ENCODE measurements at regions not wholly inside any gene's neighbourhood (a gene's known extent, or its start where the extent isn't known, plus 50 kb on each side); places are given as distances from the start of the nearest gene placed in this dataset.

GRCh38 chrX:10021461-10022272 lies 54.5 kb downstream of the CLDN34 start:
- DNase-seq (ENCODE audit: low read depth in 2 of 2, low spot score in 1 of 2) = no peak

- DNase-seq (ENCODE audit: low read depth in 2 of 2, low spot score in 1 of 2) = no peak
These were observed 55.0 kb downstream of the CLDN34 start for GRCh38 chrX:10022273-10022541.

GRCh38 chrX:10022580-10023245 lies 55.6 kb downstream of the CLDN34 start:
- DNase-seq (ENCODE audit: low read depth in 2 of 2, low spot score in 1 of 2) = no peak

GRCh38 chrX:10023821-10024220 lies 56.7 kb downstream of the CLDN34 start:
- no peak for DNase-seq (ENCODE audit: low read depth in 2 of 2, low spot score in 1 of 2)

- no peak for DNase-seq (ENCODE audit: low read depth in 2 of 2, low spot score in 1 of 2)
These were observed 58.8 kb downstream of the CLDN34 start for GRCh38 chrX:10025742-10026493.

- no peak for DNase-seq (ENCODE audit: low read depth in 2 of 2, low spot score in 1 of 2)
These were observed 61.3 kb downstream of the CLDN34 start for GRCh38 chrX:10028283-10029104.

- DNase-seq (ENCODE audit: low read depth in 2 of 2, low spot score in 1 of 2) = no peak
These were observed 63.4 kb downstream of the CLDN34 start for GRCh38 chrX:10030570-10030969.

- DNase-seq (ENCODE audit: low read depth in 2 of 2, low spot score in 1 of 2) = no peak
These were observed 64.6 kb downstream of the CLDN34 start for GRCh38 chrX:10031746-10032145.

- no peak for DNase-seq (ENCODE audit: low read depth in 2 of 2, low spot score in 1 of 2)
These were observed 65.0 kb downstream of the CLDN34 start for GRCh38 chrX:10032147-10032546.

- DNase-seq (ENCODE audit: low read depth in 2 of 2, low spot score in 1 of 2) = no peak
These were observed 66.3 kb downstream of the CLDN34 start for GRCh38 chrX:10033375-10034007.

- DNase-seq (ENCODE audit: low read depth in 2 of 2, low spot score in 1 of 2) = no peak
These were observed 67.6 kb downstream of the CLDN34 start for GRCh38 chrX:10034740-10035260.

GRCh38 chrX:10038585-10038984 lies 71.4 kb downstream of the CLDN34 start:
- no peak for DNase-seq (ENCODE audit: low read depth in 2 of 2, low spot score in 1 of 2)

- DNase-seq (ENCODE audit: low read depth in 2 of 2, low spot score in 1 of 2) = no peak
These were observed 72.9 kb downstream of the CLDN34 start for GRCh38 chrX:10039821-10040793.

GRCh38 chrX:10040961-10041360 lies 73.8 kb downstream of the CLDN34 start:
- no peak for DNase-seq (ENCODE audit: low read depth in 2 of 2, low spot score in 1 of 2)

GRCh38 chrX:10041383-10041782 lies 74.2 kb downstream of the CLDN34 start:
- no peak for DNase-seq (ENCODE audit: low read depth in 2 of 2, low spot score in 1 of 2)

- no peak for DNase-seq (ENCODE audit: low read depth in 2 of 2, low spot score in 1 of 2)
These were observed 74.9 kb downstream of the CLDN34 start for GRCh38 chrX:10042055-10042454.

- no peak for DNase-seq (ENCODE audit: low read depth in 2 of 2, low spot score in 1 of 2)
These were observed 76.2 kb downstream of the CLDN34 start for GRCh38 chrX:10043386-10043785.

GRCh38 chrX:10044021-10044420 lies 76.9 kb downstream of the CLDN34 start:
- DNase-seq (ENCODE audit: low read depth in 2 of 2, low spot score in 1 of 2) = no peak

- no peak for DNase-seq (ENCODE audit: low read depth in 2 of 2, low spot score in 1 of 2)
These were observed 78.3 kb downstream of the CLDN34 start for GRCh38 chrX:10045327-10046000.
